CD14-positive monocyte (primary cell): ENCODE measurements at regions not wholly inside any gene's neighbourhood (a gene's known extent, or its start where the extent isn't known, plus 50 kb on each side); places are given as distances from the start of the nearest gene placed in this dataset.

Source experiments
- DNase-seq, 3 donors: peaks; one replicate each; pipeline ENCODE4 v3.0.0-alpha.2; 2011 to 2022
- H2AFZ ChIP-seq: 2 replicates; pipeline ENCODE4 v1.6.0; 2012; ENCODE audit warnings: mild to moderate bottlenecking, low read depth, low read length, inconsistent platforms; ENCODE audit not compliant: insufficient read depth, poor library complexity, severe bottlenecking
- H3K27ac ChIP-seq, 2 donors: 1 replicate in 1 of 2; 2 replicates in 1 of 2; pipeline ENCODE4 v1.5.1; 2012 to 2013; ENCODE audit warnings: low read length in 2 of 2, control low read depth in 1 of 2, inconsistent platforms in 1 of 2, low read depth in 1 of 2, mild to moderate bottlenecking in 1 of 2
- H3K27me3 ChIP-seq, 2 donors: one replicate each; pipeline versions ENCODE4 v1.6.0 to v1.6.1; 2011 to 2013; ENCODE audit warnings: low read length in 2 of 2; ENCODE audit not compliant: control insufficient read depth in 2 of 2, insufficient read depth in 2 of 2
- H3K36me3 ChIP-seq, 2 donors: replicated peaks in 1 of 2; 1 replicate in 1 of 2; 2 replicates in 1 of 2; pipeline versions ENCODE4 v1.5.1 to v1.6.1; 2012 to 2013; ENCODE audit warnings: low read length in 2 of 2, control low read depth in 1 of 2, inconsistent platforms in 1 of 2, mild to moderate bottlenecking in 1 of 2; ENCODE audit not compliant: insufficient read depth in 2 of 2, control insufficient read depth in 1 of 2
- H3K4me1 ChIP-seq, 2 donors: 1 replicate in 1 of 2; 2 replicates in 1 of 2; pipeline versions ENCODE4 v1.5.1 to v1.6.1; 2012 to 2013; ENCODE audit warnings: low read length in 2 of 2, control low read depth in 1 of 2, inconsistent platforms in 1 of 2, mild to moderate bottlenecking in 1 of 2, moderate library complexity in 1 of 2; ENCODE audit not compliant: insufficient read depth in 2 of 2, control insufficient read depth in 1 of 2
- H3K4me2 ChIP-seq: replicated peaks from 2 replicates; pipeline ENCODE3; 2012; ENCODE audit warnings: low read length, moderate library complexity, mild to moderate bottlenecking; ENCODE audit not compliant: poor library complexity, severe bottlenecking; ENCODE audit errors: extremely low read depth
- H3K4me3 ChIP-seq, 3 experiments: fragments of 200-600 bp in 1 of 3; sonication (generic) in 1 of 3; replicated peaks in 1 of 3; 1 replicate in 2 of 3; 2 replicates in 1 of 3; pipeline ENCODE4 v1.5.1; 2011 to 2013; ENCODE audit warnings: low read length in 3 of 3, mild to moderate bottlenecking in 3 of 3, control low read depth in 2 of 3, low read depth in 2 of 3, inconsistent platforms in 1 of 3, moderate library complexity in 1 of 3
- H3K79me2 ChIP-seq: 2 replicates; pipeline ENCODE4 v1.6.0; 2012; ENCODE audit warnings: mild to moderate bottlenecking, control low read depth, inconsistent platforms, low read length, moderate library complexity; ENCODE audit not compliant: insufficient read depth
- H3K9ac ChIP-seq: 2 replicates; pipeline ENCODE4 v1.6.0; 2017; ENCODE audit warnings: low read length, mild to moderate bottlenecking; ENCODE audit not compliant: insufficient read depth, poor library complexity, severe bottlenecking
- H3K9me3 ChIP-seq, 2 donors: replicated peaks in 1 of 2; 1 replicate in 1 of 2; 2 replicates in 1 of 2; pipeline versions ENCODE4 v1.5.1 to v1.6.1; 2012 to 2013; ENCODE audit warnings: low read length in 2 of 2, control low read depth in 1 of 2; ENCODE audit not compliant: control insufficient read depth in 1 of 2, insufficient read depth in 1 of 2
- H4K20me1 ChIP-seq: 2 replicates; pipeline ENCODE4 v1.6.0; 2012; ENCODE audit warnings: mild to moderate bottlenecking, low read length, control low read depth, moderate library complexity; ENCODE audit not compliant: insufficient read depth
- H3K27ac Mint-ChIP-seq, 7 donors: one replicate each; pipeline ENCODE4 v1.8.0; 2020; ENCODE audit warnings: mild to moderate bottlenecking in 7 of 7, mixed read lengths in 7 of 7, moderate library complexity in 6 of 7, inconsistent platforms in 2 of 7
- H3K27me3 Mint-ChIP-seq, 3 donors: one replicate each; pipeline ENCODE4 v1.8.0; 2021 to 2022; ENCODE audit warnings: low read depth in 3 of 3, mild to moderate bottlenecking in 3 of 3, mixed read lengths in 3 of 3, moderate library complexity in 3 of 3, inconsistent platforms in 1 of 3
- H3K36me3 Mint-ChIP-seq, 2 donors: one replicate each; pipeline ENCODE4 v1.8.0; 2020; ENCODE audit warnings: mixed read lengths in 2 of 2, inconsistent platforms in 1 of 2, mild to moderate bottlenecking in 1 of 2
- H3K4me1 Mint-ChIP-seq: one replicate; pipeline ENCODE4 v1.8.0; 2020; ENCODE audit warnings: mild to moderate bottlenecking, mixed read lengths
- H3K4me3 Mint-ChIP-seq, 2 donors: one replicate each; pipeline ENCODE4 v1.8.0; 2020; ENCODE audit warnings: mild to moderate bottlenecking in 2 of 2, mixed read lengths in 2 of 2, moderate library complexity in 1 of 2
- H3K9me3 Mint-ChIP-seq, 7 donors: one replicate each; pipeline ENCODE4 v1.8.0; 2020 to 2022; ENCODE audit warnings: mixed read lengths in 7 of 7, mild to moderate bottlenecking in 6 of 7, moderate library complexity in 6 of 7, inconsistent platforms in 2 of 7
- WGBS: methylation state at CpG from one replicate; pipeline ENCODE4 v1.1.5; 2013; ENCODE audit warnings: missing lambda C conversion rate; ENCODE audit not compliant: insufficient coverage; 5-methylcytosine and 5-hydroxymethylcytosine counted together
- intact Hi-C, 2 donors: fragments of 100-400 bp; cut with micrococcal nuclease; formaldehyde crosslinking; loops; one replicate each; pipeline versions ENCODE4 v1.15.0 to v1.15.1; 2023
- TF ChIP-seq, protein P1 (sequence below): fragments of 200-600 bp; IDR thresholded peaks from one replicate; pipeline ENCODE4 v1.8.0; 2022; ENCODE audit warnings: antibody characterized with exemption, mild to moderate bottlenecking

DNA sequence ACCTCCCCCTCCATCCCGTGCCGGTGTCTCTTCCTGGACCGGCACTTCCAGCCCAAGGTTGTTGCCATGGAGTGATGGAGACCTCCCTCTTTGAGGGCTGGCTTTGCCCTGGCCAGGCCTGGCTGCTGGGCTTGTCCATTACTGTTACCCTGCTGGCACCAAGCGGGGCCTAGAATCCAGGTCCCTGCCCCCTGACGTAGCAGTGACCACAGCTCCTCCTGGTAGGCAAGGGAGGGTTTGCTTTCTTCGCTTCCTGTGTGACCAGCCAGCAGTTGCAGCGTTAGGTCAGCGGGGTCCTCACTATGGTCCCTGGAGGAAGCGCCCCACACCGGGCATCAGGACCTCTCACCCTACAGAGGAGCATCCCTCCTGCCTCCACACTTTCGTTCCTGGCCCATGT lies 146.7 kb upstream of the COL5A1 start:
- Mint-ChIP-seq H3K36me3 (no peaks in the 10 kb centered on the region), H3K27me3 (peaks cover 2 to 9% (median 6%) of the 10 kb centered on the region in 3 donors), H3K4me3 (no peak overlapping the region), H3K9me3 (peaks cover 0 to 5% (median 0%) of the 10 kb centered on the region in 7 donors), H3K4me1 (peaks cover 5% of the 10 kb centered on the region), H3K27ac (no peak overlapping the region)
- no peak overlapping the region for H3K4me2 ChIP-seq
- H3K4me1 ChIP-seq, result no peaks in the 10 kb centered on the region
- no peak overlapping the region for H3K27ac ChIP-seq
- no peak overlapping the region for H3K4me3 ChIP-seq
- DNase-seq, result no peak
- WGBS, result 78% methylated on average over 5 of the region's 11 CpGs
- intact Hi-C loops, result no loop called here
- H3K9me3 ChIP-seq, result no peaks in the 10 kb centered on the region
- TF ChIP-seq, protein P1, sequence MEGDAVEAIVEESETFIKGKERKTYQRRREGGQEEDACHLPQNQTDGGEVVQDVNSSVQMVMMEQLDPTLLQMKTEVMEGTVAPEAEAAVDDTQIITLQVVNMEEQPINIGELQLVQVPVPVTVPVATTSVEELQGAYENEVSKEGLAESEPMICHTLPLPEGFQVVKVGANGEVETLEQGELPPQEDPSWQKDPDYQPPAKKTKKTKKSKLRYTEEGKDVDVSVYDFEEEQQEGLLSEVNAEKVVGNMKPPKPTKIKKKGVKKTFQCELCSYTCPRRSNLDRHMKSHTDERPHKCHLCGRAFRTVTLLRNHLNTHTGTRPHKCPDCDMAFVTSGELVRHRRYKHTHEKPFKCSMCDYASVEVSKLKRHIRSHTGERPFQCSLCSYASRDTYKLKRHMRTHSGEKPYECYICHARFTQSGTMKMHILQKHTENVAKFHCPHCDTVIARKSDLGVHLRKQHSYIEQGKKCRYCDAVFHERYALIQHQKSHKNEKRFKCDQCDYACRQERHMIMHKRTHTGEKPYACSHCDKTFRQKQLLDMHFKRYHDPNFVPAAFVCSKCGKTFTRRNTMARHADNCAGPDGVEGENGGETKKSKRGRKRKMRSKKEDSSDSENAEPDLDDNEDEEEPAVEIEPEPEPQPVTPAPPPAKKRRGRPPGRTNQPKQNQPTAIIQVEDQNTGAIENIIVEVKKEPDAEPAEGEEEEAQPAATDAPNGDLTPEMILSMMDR, result no peak
- H4K20me1 ChIP-seq, result no peaks in the 10 kb centered on the region
- H3K27me3 ChIP-seq, result no peaks in the 10 kb centered on the region
- no peaks in the 10 kb centered on the region for H3K36me3 ChIP-seq
- no peaks in the 10 kb centered on the region for H3K79me2 ChIP-seq
- H2AFZ ChIP-seq, result no peak overlapping the region
- H3K9ac ChIP-seq, result no peak overlapping the region

DNA sequence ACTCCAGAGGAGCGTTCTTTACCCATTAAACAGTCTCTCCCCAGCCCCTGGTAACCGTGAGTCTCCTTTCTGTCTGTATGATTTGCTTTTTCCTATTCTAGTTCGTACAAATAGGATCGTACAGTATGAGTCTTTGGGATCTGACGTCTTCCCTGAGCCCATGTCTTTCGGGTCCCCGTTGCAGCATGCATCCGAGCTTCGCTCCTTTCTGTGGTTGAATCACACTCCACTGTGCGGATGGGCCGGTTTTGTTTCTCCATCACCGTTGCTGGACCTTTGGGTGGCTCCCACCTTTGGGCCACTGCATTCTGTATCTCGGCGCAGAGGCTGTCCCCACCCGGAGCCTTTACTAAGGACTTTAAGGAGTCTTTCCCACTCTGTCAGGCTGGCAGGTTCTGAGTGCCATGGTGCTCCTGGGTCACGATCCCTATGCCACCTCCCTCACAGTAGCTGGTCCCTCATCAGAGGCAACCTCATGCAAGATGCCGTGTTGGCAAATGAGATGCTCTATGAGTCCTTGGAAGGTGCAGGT lies 145.7 kb upstream of the COL5A1 start:
- no peaks in the 10 kb centered on the region for H4K20me1 ChIP-seq
- H3K9me3 Mint-ChIP-seq, result peaks cover 0 to 10% (median 3%) of the 10 kb centered on the region in 7 donors
- 96% methylated on average over 16 of the region's 17 CpGs for WGBS
- H3K36me3 ChIP-seq, result no peaks in the 10 kb centered on the region
- no peaks in the 10 kb centered on the region for H3K4me1 ChIP-seq
- no peaks in the 10 kb centered on the region for H3K9me3 ChIP-seq
- no peaks in the 10 kb centered on the region for H3K36me3 Mint-ChIP-seq
- no peak overlapping the region for H3K9ac ChIP-seq
- H3K27me3 ChIP-seq, result peaks cover 0 to 7% of the 10 kb centered on the region in 2 donors
- no peak overlapping the region for H2AFZ ChIP-seq
- peaks cover 7 to 16% (median 16%) of the 10 kb centered on the region in 3 donors for H3K27me3 Mint-ChIP-seq
- no peaks in the 10 kb centered on the region for H3K79me2 ChIP-seq
- H3K4me1 Mint-ChIP-seq, result peaks cover 5% of the 10 kb centered on the region
- TF ChIP-seq, protein P1, result no peak
- no peak for DNase-seq
- no peak overlapping the region for H3K4me2 ChIP-seq
- no peak overlapping the region for H3K27ac ChIP-seq
- no peak overlapping the region for H3K27ac Mint-ChIP-seq
- H3K4me3 Mint-ChIP-seq, result no peak overlapping the region
- intact Hi-C loops, result no loop called here
- no peak overlapping the region for H3K4me3 ChIP-seq
